ENCODE measurements at regions not wholly inside any gene's neighbourhood (a gene's known extent, or its start where the extent isn't known, plus 50 kb on each side); places are given as distances from the start of the nearest gene placed in this dataset.
"Not testable (repeated sequence)": the region's sequence is repeated elsewhere in the genome, so short reads cannot be mapped to it uniquely, and the experiment has no call there.

- no peak for DNase-seq
Measured at GRCh38 chr4:17234678-17235077, 277.2 kb downstream of the QDPR start.

DNA sequence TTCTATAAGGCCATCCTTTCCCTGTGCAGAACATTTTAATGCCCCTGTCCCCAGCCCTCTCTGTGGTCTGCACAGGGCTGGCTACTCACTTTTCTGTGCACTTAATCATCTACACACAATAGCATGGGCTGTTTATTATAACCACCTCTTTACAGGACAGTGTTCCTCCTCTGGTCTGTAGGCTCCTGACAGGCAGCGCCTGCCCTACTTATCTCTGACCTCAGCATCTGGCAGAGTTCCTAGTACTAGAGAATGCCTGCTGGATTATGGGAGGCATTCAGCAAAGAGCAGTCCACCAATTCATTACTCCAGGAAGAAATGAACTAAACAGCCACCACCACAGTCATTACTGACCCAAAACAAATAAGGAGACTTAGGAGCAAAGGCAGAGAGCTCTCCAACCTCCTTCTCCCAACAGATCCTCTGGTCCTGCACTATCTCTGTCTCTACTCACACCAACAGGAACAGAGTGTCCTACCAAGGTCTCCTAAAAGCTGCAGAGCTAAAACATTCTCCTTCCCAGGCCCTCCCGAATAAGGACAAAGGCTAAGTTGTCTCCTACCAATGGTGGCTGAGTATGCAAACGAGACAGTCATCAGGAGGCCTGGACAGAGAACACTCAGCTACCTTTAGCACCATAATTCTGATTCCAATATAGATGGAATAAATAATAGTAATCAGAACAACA lies 279.2 kb downstream of the QDPR start:
- DNase-seq, result no peak

DNA sequence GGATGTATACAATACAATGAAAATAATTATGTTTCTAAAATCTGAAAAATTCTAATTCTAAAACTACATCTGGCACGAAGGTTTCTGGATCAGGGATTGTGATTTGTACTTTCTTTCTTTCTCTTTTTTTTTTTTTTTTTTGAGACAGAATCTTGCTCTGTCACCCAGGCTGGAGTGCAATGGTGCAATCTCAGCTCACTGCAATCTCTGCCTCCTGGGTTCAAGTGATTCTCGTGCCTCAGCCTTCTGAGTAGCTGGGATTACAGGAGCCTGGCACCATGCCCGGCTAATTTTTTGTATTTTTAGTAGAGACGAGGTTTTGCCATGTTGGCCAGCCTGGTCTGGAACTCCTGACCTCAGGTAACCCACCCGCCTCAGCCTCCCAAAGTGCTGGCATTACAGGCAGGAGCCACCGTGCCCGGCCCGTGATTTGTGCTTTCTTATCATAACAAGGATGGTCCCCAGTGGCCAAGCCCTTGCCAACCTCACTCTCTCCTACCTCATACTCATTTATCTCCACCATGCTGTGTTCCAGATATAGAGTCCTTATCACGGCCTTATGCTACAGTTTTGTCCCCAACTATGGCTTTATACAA lies 279.9 kb downstream of the QDPR start:
- not testable (repeated sequence) for DNase-seq

GRCh38 chr4:17230727-17231126 lies 281.2 kb downstream of the QDPR start:
- no peak for DNase-seq

- DNase-seq, result no peak
Measured at GRCh38 chr4:17220816-17221215, 291.1 kb downstream of the QDPR start.

DNA sequence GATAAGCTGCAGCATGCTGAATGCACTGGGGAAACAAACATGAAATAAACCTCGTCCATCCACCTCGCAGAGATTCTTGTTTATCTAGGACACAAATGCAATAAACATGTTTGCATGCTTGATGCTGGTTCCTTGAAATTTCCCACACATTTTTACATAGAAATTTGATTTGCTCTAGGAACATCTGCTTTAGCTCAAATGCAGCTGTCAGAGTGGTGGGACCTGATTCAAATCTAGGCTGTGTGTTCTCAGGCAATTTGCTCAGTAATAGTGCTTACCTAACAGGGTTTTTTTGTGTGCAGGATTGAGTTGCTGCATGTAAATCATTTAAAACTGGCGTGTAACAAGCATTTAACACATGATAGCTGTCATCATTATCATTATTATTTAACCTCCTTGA lies 293.1 kb downstream of the QDPR start:
- DNase-seq, result no peak

DNA sequence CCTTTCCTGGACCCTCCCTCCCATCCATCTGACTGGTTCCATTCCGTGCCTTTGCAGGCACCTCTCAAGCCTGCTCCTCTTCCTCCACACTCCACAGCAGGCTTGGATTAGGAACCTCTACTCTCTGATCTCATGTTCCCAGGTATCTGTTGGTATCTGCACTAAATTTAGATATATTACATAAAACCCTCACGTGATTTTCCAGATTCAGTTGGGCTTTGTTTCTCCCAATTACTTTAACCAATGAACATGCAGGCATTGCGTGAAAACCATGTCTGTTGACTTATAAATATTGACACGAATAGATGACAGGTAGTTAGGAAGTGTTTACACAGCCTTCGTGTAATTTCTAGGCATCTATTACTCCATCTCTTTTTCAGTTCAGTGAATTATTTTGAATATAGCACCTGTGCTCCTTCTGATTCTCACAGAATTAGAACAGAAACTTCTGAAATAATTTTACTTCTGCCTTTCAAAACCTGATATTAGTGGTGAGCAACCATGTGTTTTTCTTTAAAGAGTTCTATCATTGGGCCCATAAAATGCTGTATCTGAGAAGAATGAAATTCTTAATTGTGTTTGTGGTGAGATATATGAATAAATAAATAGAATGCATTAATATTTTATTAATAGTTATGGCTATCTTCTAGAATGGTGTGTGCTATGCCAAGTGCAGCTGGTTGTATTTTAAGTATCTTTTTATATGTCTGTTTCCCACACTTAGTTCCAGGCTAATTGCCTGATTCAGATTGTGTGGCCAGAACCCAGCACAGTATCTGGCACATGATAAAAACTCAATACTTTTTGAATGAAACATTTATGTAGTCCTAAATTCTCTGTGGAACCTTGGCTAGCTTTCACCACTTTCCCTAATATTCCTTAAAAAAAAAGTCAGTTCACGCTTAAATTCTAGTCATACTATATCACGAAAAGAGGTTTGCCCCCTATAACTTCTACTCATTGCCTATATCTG lies 304.8 kb downstream of the QDPR start:
- no peak for DNase-seq

GRCh38 chr4:17204908-17205307 lies 306.5 kb upstream of the LDB2 start:
- DNase-seq, result no peak

DNA sequence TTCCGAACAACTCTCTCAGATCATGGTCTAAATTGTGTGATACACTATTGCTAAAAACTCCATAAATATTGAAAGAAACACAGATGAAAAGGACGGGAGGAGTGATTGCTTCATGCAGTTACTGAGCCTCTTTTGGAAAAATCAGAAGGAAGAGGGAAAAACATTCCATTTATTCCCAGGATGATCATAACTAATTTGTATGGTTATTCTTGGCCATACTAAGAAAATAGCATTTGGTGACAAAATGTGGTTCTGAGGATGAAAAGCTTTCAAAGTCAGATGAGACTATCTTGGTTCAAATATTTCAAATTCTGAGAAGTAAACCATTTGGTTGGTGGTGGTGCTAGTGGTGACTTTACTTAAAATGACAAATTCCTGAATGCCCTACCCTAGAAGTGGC lies 305.4 kb upstream of the LDB2 start:
- DNase-seq, result no peak

DNA sequence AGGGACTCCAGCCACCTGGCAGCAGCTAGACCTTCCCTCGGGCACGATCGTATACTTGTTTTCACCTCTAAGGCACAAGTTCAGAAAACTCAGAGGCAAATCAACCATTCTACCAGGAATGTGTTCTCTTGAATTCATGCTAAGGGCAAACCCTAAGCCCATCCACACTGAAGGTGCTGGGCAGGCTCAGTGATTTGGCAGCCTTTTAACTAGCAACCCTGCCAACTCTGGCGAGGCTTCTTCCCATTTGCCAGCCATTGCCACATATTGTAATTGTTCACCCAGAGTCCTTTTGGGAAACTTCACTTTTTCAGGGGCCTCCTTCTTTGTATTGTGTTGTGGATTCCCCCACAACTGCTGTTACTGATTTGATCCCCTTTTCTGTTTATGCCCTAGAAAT lies 298.6 kb upstream of the LDB2 start:
- DNase-seq, result no peak

- DNase-seq, result no peak
Measured at GRCh38 chr4:17195461-17196275, 297.2 kb upstream of the LDB2 start.

GRCh38 chr4:17194586-17194985 lies 296.1 kb upstream of the LDB2 start:
- no peak for DNase-seq

- no peak for DNase-seq
Measured at GRCh38 chr4:17189759-17190158, 291.3 kb upstream of the LDB2 start.

GRCh38 chr4:17189401-17189720 lies 290.9 kb upstream of the LDB2 start:
- no peak for DNase-seq

DNA sequence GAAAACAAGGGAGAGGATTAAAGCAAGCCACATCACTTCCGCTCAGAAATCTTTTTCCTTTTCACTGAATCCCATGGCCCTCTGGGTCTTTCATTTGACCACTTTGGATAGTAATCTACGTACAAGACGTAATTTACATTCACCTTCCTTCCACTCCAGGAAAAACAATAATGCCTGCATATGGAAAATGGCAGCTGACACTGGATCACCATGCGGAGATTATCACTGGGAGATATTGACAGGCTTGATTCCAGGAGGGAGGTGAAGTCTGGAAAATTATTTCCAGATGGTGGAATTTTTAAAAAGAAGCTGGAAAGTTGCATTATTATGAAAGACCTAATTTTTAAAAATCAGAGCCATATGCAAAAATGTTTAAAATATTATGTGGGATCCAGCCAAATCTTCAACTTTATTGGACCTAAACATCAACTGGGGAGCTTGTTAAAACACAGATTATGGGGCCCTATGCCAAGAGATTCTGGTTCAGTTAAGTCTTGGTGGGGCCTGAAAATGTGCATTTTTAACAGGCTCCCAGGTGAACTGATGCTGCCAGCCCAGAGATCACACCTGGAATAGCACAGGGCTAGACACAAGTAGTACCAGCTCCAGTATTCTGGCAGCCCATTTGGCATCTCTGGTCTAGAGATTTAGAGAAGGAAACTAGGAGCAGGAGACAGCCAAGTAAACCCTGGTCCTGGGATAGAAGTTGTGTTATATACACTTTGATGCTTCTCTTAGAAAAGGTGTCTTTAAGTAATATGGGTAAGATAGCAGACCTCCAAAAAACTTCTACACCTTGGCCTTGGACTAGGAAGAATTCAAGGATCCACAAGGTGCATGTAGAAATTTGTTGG lies 290.3 kb upstream of the LDB2 start:
- DNase-seq, result no peak

DNA sequence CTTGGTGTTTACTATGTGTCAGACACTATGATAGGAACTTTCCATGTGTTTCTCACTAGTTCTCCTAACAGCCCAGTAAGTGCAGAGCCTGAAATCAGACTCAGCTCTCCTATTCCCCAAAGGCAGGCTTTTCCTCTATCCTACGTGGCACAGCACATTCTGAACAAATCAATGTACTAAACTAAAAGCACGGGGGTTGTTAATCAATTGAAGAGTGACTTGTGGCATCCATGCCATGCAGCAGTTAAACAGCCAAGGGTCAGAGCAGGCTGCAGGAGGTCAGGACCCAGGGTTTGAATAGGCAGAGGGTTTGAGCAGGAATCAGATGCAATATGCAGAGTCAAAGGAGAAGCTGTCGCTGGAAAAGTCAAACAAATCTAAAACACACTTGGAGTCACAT lies 289.7 kb upstream of the LDB2 start:
- DNase-seq, result no peak

- no peak for DNase-seq
Measured at GRCh38 chr4:17187003-17187402, 288.6 kb upstream of the LDB2 start.

GRCh38 chr4:17182888-17183287 lies 284.4 kb upstream of the LDB2 start:
- no peak for DNase-seq

DNA sequence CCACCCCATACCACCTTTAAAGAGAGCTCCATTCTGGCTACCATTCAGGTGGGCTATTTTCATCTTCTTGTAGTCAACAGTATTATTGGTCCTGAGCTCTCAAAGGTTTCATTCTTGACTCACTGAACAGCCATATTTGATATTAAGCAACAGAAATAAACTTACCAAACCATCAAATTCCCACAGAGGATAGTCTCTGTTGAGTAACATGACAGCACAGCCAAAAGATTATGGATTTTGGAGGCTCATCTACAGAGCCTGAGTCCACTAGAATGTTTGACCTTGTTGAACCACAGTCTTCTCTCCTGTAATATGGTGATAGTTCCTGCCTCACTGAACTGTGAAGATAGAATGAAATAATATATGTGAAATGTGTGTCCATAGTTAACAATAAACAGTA lies 276.3 kb upstream of the LDB2 start:
- DNase-seq, result no peak

DNA sequence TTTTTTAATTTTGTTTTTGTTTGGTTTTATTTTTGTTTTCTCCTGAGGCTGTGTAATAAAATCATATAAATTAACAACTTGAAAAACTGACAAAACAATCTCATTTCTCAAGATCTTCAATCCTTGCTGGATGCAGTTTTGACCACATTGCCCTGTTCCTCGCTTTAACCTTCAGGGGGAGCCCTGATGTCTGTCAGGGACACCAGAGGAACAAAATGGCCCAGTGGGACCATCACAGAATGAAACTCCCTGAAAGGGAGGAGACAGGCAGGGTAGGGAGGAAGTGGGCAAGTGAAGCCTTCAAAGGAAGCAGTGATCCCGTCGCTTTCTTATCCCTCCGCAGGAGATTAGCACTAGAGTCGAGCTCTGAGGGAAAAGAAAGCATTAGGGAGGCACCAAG lies 274.9 kb upstream of the LDB2 start:
- no peak for DNase-seq

DNA sequence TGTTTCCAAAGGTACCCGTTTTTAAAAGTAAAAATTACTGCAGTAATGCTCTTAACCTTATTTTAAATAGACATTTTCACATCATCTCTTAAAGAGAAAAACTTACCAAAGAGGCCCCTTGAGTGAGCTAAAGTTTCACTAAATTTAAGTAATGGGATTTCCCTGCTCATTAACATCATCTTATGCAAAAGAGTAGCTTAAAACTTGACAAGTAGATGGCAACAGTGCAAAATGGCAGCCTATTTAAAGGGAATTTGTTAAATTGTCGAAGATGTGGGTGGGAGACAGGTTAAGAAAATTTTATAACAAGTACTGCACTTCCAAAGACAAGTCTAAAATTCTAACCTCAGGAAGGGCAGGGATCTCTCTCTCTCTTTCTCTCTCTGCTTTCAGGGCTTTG lies 271.7 kb upstream of the LDB2 start:
- DNase-seq, result no peak

DNA sequence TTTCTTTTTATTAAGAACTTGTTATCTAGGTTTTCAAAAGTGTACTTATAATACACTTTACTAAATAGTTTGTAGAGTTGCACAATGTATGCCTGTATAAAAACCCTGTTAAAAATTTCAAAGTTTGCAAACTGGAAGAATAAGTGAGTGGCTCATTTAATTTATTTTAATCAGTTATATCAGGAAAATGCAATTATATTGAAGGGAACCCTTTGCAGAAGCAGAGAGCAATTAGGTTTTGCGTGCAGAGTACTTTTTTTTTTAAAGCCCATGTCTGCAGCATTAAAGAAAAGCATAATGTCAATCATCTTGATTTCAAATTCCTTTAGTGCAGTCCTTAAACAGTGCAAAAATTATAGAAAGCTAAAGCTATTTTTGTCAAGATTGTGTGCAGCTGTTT lies 271.3 kb upstream of the LDB2 start:
- DNase-seq, result no peak
